GM13977 (cell line): ENCODE measurements at regions not wholly inside any gene's neighbourhood (a gene's known extent, or its start where the extent isn't known, plus 50 kb on each side); places are given as distances from the start of the nearest gene placed in this dataset.

Source experiments
- DNase-seq: peaks from one replicate; pipeline ENCODE4 v3.0.0; 2012; ENCODE audit warnings: low spot score
- CTCF ChIP-seq: IDR thresholded peaks from 2 replicates; pipeline ENCODE4 v1.5.1; 2012; ENCODE audit warnings: mild to moderate bottlenecking, control low read depth; ENCODE audit not compliant: insufficient read depth; ENCODE audit errors: extremely low read depth, missing control alignments
- in situ Hi-C: fragments of 300-500 bp; cut with MboI; formaldehyde crosslinking; loops from one replicate; pipeline ENCODE4 v1.12.0; 2022; ENCODE audit warnings: low sequenced_read_pairs, low pct_unique_long_range_greater_than_20kb, mixed read lengths, inconsistent platforms; ENCODE audit not compliant: unreplicated experiment

GRCh38 chr4:155433636-155434360 is 57.0 kb upstream of the MAP9 start:
- TF ChIP-seq CTCF, result no peak
- DNase-seq, result no peak
- in situ Hi-C loops, result loop anchor here (25.0 kb wide), 1 partner anchor 354 kb away; no protein-coding TSS in a partner anchor

- no peak for TF ChIP-seq CTCF
- DNase-seq, result no peak
- in situ Hi-C loops, result loop anchor here (25.0 kb wide), 1 partner anchor 356 kb away; no protein-coding TSS in a partner anchor
Observed at GRCh38 chr4:155430895-155431795, 54.4 kb upstream of the MAP9 start.

- no peak for DNase-seq
- in situ Hi-C loops, result loop anchor here (25.0 kb wide), 1 partner anchor 359 kb away; no protein-coding TSS in a partner anchor
- TF ChIP-seq CTCF, result no peak
Observed at GRCh38 chr4:155428128-155428527, 51.4 kb upstream of the MAP9 start.

GRCh38 chr4:155426953-155427352 is 50.2 kb upstream of the MAP9 start:
- DNase-seq, result no peak
- in situ Hi-C loops, result loop anchor here (25.0 kb wide), 1 partner anchor 360 kb away; no protein-coding TSS in a partner anchor
- TF ChIP-seq CTCF, result no peak
